GM10266 (cell line): ENCODE measurements at regions not wholly inside any gene's neighbourhood (a gene's known extent, or its start where the extent isn't known, plus 50 kb on each side); places are given as distances from the start of the nearest gene placed in this dataset.

Experiments
- DNase-seq: peaks from one replicate; pipeline ENCODE4 v3.0.0; 2012; ENCODE audit errors: extremely low spot score
- CTCF ChIP-seq: IDR thresholded peaks from 2 replicates; pipeline ENCODE4 v1.5.1; 2012; ENCODE audit warnings: mild to moderate bottlenecking, low read depth; ENCODE audit not compliant: control insufficient read depth, insufficient read depth; ENCODE audit errors: missing control alignments

- TF ChIP-seq CTCF = no peak
- DNase-seq = no peak
Measured at GRCh38 chr4:175970724-175971123, 94.9 kb upstream of the WDR17 start.

- no peak for TF ChIP-seq CTCF
- no peak for DNase-seq
Measured at GRCh38 chr4:175971388-175972179, 94.1 kb upstream of the WDR17 start.

- no peak for TF ChIP-seq CTCF
- DNase-seq = no peak
Measured at GRCh38 chr4:175973027-175973923, 92.4 kb upstream of the WDR17 start.

- DNase-seq = no peak
- TF ChIP-seq CTCF = no peak
Measured at GRCh38 chr4:175983636-175984035, 82.0 kb upstream of the WDR17 start.

- no peak for TF ChIP-seq CTCF
- no peak for DNase-seq
Measured at GRCh38 chr4:175986668-175987067, 79.0 kb upstream of the WDR17 start.

GRCh38 chr4:175988511-175988910 is 77.1 kb upstream of the WDR17 start:
- no peak for TF ChIP-seq CTCF
- no peak for DNase-seq

GRCh38 chr4:175996206-175996605 is 69.4 kb upstream of the WDR17 start:
- no peak for DNase-seq
- no peak for TF ChIP-seq CTCF
